Left ventricle myocardium inferior (tissue), 1 donor: ENCODE measurements at regions not wholly inside any gene's neighbourhood (a gene's known extent, or its start where the extent isn't known, plus 50 kb on each side); places are given as distances from the start of the nearest gene placed in this dataset.

ENCODE experiments used
- DNase-seq: peaks from one replicate; pipeline ENCODE4 v3.0.0-alpha.2; 2020
- H3K27ac ChIP-seq: fragments of 200-600 bp; replicated peaks from 2 replicates; pipeline ENCODE4 v1.8.0; 2021
- H3K27me3 ChIP-seq: fragments of 200-600 bp; 2 replicates; pipeline ENCODE4 v1.8.0; 2021; ENCODE audit warnings: low read depth
- H3K36me3 ChIP-seq: fragments of 200-600 bp; 2 replicates; pipeline ENCODE4 v1.8.0; 2021
- H3K4me1 ChIP-seq: fragments of 200-600 bp; 2 replicates; pipeline ENCODE4 v1.8.0; 2021
- H3K4me3 ChIP-seq: fragments of 200-600 bp; 2 replicates; pipeline ENCODE4 v1.8.0; 2021; ENCODE audit warnings: mild to moderate bottlenecking, moderate library complexity
- H3K9me3 ChIP-seq: fragments of 200-600 bp; replicated peaks from 2 replicates; pipeline ENCODE4 v1.8.0; 2021
- CTCF ChIP-seq: fragments of 200-600 bp; IDR thresholded peaks from 2 replicates; pipeline ENCODE4 v1.8.0; 2021; ENCODE audit warnings: antibody characterized with exemption, mild to moderate bottlenecking, borderline replicate concordance
- intact Hi-C: fragments of 100-400 bp; cut with micrococcal nuclease; formaldehyde crosslinking; loops from one replicate; pipeline ENCODE4 v1.11.0; 2022
- donor health status: DM: no; HTN: yes; CAD: no; lungs with severe emphysema.

- no peaks in the 10 kb centered on the region for H3K27me3 ChIP-seq
- H3K36me3 ChIP-seq = no peaks in the 10 kb centered on the region
- TF ChIP-seq CTCF = no peak
- H3K9me3 ChIP-seq = no peaks in the 10 kb centered on the region
- H3K4me1 ChIP-seq = no peaks in the 10 kb centered on the region
- intact Hi-C loops = no loop called here
- no peak overlapping the region for H3K27ac ChIP-seq
- DNase-seq = no peak
- no peak overlapping the region for H3K4me3 ChIP-seq
Measured at GRCh38 chr6:156701966-156702365, 75.2 kb upstream of the ARID1B start.

- DNase-seq = no peak
- Histone ChIP-seq H3K4me3 (no peak overlapping the region), H3K9me3 (no peaks in the 10 kb centered on the region), H3K27me3 (no peaks in the 10 kb centered on the region), H3K4me1 (no peaks in the 10 kb centered on the region), H3K36me3 (no peaks in the 10 kb centered on the region), H3K27ac (no peak overlapping the region)
- intact Hi-C loops = no loop called here
- TF ChIP-seq CTCF = no peak
Measured at GRCh38 chr6:156700440-156701057, 76.6 kb upstream of the ARID1B start.

- Histone ChIP-seq H3K27me3 (no peaks in the 10 kb centered on the region), H3K4me3 (no peak overlapping the region), H3K36me3 (no peaks in the 10 kb centered on the region), H3K4me1 (no peaks in the 10 kb centered on the region), H3K9me3 (no peaks in the 10 kb centered on the region), H3K27ac (no peak overlapping the region)
- intact Hi-C loops = no loop called here
- no peak for TF ChIP-seq CTCF
- DNase-seq = no peak
Measured at GRCh38 chr6:156699935-156700334, 77.2 kb upstream of the ARID1B start.

- Histone ChIP-seq H3K27me3 (no peaks in the 10 kb centered on the region), H3K4me1 (no peaks in the 10 kb centered on the region), H3K4me3 (no peak overlapping the region), H3K36me3 (no peaks in the 10 kb centered on the region), H3K9me3 (no peaks in the 10 kb centered on the region), H3K27ac (no peak overlapping the region)
- intact Hi-C loops = no loop called here
- no peak for DNase-seq
- TF ChIP-seq CTCF = no peak
Measured at GRCh38 chr6:156699017-156699421, 78.2 kb upstream of the ARID1B start.

- TF ChIP-seq CTCF = no peak
Measured at GRCh38 chr6:156698239-156699016, 78.8 kb upstream of the ARID1B start.

More at GRCh38 chr6:156698239-156699016, 78.8 kb upstream of the ARID1B start:
- Histone ChIP-seq H3K9me3 (no peaks in the 10 kb centered on the region), H3K4me1 (no peaks in the 10 kb centered on the region), H3K36me3 (no peaks in the 10 kb centered on the region), H3K27me3 (no peaks in the 10 kb centered on the region), H3K4me3 (no peak overlapping the region), H3K27ac (no peak overlapping the region)
- no peak for DNase-seq
- intact Hi-C loops = no loop called here
